Upper lobe of left lung (tissue), 4 donors: ENCODE measurements at regions not wholly inside any gene's neighbourhood (a gene's known extent, or its start where the extent isn't known, plus 50 kb on each side); places are given as distances from the start of the nearest gene placed in this dataset.

Source experiments
- POLR2AphosphoS5 ChIP-seq, 2 donors: sonication (generic); formaldehyde crosslinking; IDR thresholded peaks; one replicate each; pipeline ENCODE4 v1.5.1; 2017; ENCODE audit warnings: antibody characterized with exemption in 2 of 2
- TF ChIP-seq, protein P1 (sequence below), 6 experiments: fragments of 450-650 bp in 4 of 6; fragments of 200-600 bp in 2 of 6; sonication (generic) in 2 of 6; IDR thresholded peaks; one replicate each; pipeline ENCODE4 v1.5.1; 2016 to 2019; ENCODE audit warnings: antibody characterized with exemption in 6 of 6

DNA sequence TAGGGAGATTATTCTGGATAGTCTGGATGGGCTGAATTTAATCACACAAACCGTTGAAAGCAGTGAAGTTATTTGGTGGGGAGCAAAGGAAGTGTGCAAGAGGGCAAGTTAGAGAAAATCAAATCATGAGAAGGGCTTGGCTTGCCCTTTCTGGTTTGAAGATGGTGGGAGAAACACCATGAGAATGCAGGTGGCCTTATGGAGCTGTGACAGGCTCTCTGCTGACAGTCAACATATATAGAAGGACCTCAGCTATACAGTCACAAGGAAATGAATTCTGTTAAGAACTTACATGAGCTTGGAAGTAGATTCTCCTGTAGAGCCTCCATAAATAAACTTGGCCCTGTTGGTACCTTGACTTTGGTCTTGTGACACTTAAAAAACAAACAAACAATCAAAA is 72.3 kb downstream of the GMNC start:
- TF ChIP-seq, protein P1, sequence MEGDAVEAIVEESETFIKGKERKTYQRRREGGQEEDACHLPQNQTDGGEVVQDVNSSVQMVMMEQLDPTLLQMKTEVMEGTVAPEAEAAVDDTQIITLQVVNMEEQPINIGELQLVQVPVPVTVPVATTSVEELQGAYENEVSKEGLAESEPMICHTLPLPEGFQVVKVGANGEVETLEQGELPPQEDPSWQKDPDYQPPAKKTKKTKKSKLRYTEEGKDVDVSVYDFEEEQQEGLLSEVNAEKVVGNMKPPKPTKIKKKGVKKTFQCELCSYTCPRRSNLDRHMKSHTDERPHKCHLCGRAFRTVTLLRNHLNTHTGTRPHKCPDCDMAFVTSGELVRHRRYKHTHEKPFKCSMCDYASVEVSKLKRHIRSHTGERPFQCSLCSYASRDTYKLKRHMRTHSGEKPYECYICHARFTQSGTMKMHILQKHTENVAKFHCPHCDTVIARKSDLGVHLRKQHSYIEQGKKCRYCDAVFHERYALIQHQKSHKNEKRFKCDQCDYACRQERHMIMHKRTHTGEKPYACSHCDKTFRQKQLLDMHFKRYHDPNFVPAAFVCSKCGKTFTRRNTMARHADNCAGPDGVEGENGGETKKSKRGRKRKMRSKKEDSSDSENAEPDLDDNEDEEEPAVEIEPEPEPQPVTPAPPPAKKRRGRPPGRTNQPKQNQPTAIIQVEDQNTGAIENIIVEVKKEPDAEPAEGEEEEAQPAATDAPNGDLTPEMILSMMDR (IDR thresholded peaks at IDR 0.05) = no peak
- TF ChIP-seq POLR2AphosphoS5 (IDR thresholded peaks at IDR 0.05) = no peak
